IMR-90 (cell line): ENCODE measurements at regions not wholly inside any gene's neighbourhood (a gene's known extent, or its start where the extent isn't known, plus 50 kb on each side); places are given as distances from the start of the nearest gene placed in this dataset.
"Not testable (repeated sequence)": the region's sequence is repeated elsewhere in the genome, so short reads cannot be mapped to it uniquely, and the experiment has no call there.

ENCODE experiments used
- ATAC-seq: fragments of 200-7000 bp; cut with Tn5 transposase; 2 replicates; pipeline ENCODE4 v1.9.1; 2020; ENCODE audit warnings: low read depth, mild to moderate bottlenecking, moderate library complexity
- BruUV-seq: library from RNA; stranded (reverse); fragments of 400-500 nt; replicated peaks from 2 replicates; lab custom pipeline; 2021; lab: Mats Ljungman, UMichigan
- CTCF ChIA-PET: fragments of 300-600 bp; formaldehyde crosslinking; extraction: SDS; loops from one replicate; lab custom pipeline; 2021; ENCODE audit warnings: antibody characterized with exemption; lab: Yijun Ruan, JAX
- POLR2A ChIA-PET: fragments of 300-600 bp; sonication (Branson Sonifier 250); formaldehyde crosslinking; loops from one replicate; lab custom pipeline; 2022; ENCODE audit warnings: antibody characterized with exemption; ENCODE audit not compliant: unreplicated experiment; lab: Charles Lee
- DNase-seq: peaks from one replicate; pipeline ENCODE4 v3.0.0; 2013
- H2AFZ ChIP-seq: replicated peaks from 2 replicates; pipeline ENCODE3; 2013; ENCODE audit warnings: low read length, mild to moderate bottlenecking; ENCODE audit not compliant: poor library complexity
- H2AK5ac ChIP-seq: 2 replicates; pipeline ENCODE4 v1.6.1; 2013; ENCODE audit warnings: low read depth, low read length, inconsistent platforms
- H2AK9ac ChIP-seq: replicated peaks from 2 replicates; pipeline ENCODE3; 2013; ENCODE audit warnings: mild to moderate bottlenecking, low read depth, low read length, moderate library complexity; ENCODE audit not compliant: poor library complexity
- H2BK120ac ChIP-seq: 2 replicates; pipeline ENCODE4 v1.6.1; 2013; ENCODE audit warnings: low read depth, low read length, inconsistent platforms
- H2BK15ac ChIP-seq: 3 replicates; pipeline ENCODE4 v1.6.1; 2013; ENCODE audit warnings: low read depth, low read length, inconsistent platforms
- H2BK20ac ChIP-seq: 2 replicates; pipeline ENCODE4 v1.6.1; 2013; ENCODE audit warnings: low read depth, mild to moderate bottlenecking, inconsistent platforms, low read length, moderate library complexity
- H2BK5ac ChIP-seq: 2 replicates; pipeline ENCODE4 v1.6.1; 2013; ENCODE audit warnings: mild to moderate bottlenecking, low read depth, low read length, inconsistent platforms; ENCODE audit not compliant: poor library complexity, severe bottlenecking
- H3K14ac ChIP-seq: replicated peaks from 2 replicates; pipeline ENCODE4 v1.6.1; 2013; ENCODE audit warnings: low read depth, low read length, inconsistent platforms
- H3K18ac ChIP-seq: 2 replicates; pipeline ENCODE4 v1.6.1; 2013; ENCODE audit warnings: low read depth, low read length, control low read depth
- H3K23ac ChIP-seq: 2 replicates; pipeline ENCODE4 v1.6.1; 2013; ENCODE audit warnings: low read depth, low read length, inconsistent platforms
- H3K27ac ChIP-seq: 2 replicates; pipeline ENCODE4 v1.5.1; 2013; ENCODE audit warnings: mild to moderate bottlenecking, control low read depth, low read length; ENCODE audit not compliant: insufficient read depth
- H3K27me3 ChIP-seq: 2 replicates; pipeline ENCODE4 v1.6.1; 2013; ENCODE audit warnings: low read length; ENCODE audit not compliant: control insufficient read depth, insufficient read depth
- H3K36me3 ChIP-seq: 2 replicates; pipeline ENCODE4 v1.6.1; 2013; ENCODE audit warnings: low read length, mixed read lengths; ENCODE audit not compliant: control insufficient read depth, insufficient read depth
- H3K4ac ChIP-seq: 2 replicates; pipeline ENCODE4 v1.6.1; 2013; ENCODE audit warnings: low read depth, low read length, inconsistent platforms
- H3K4me1 ChIP-seq: 2 replicates; pipeline ENCODE4 v1.6.1; 2013; ENCODE audit warnings: low read length, mixed read lengths; ENCODE audit not compliant: control insufficient read depth, insufficient read depth
- H3K4me2 ChIP-seq: 2 replicates; pipeline ENCODE4 v1.6.1; 2013; ENCODE audit warnings: low read depth, mild to moderate bottlenecking, control low read depth, low read length, moderate library complexity
- H3K4me3 ChIP-seq: 2 replicates; pipeline ENCODE4 v1.5.1; 2013; ENCODE audit warnings: low read depth, mild to moderate bottlenecking, control low read depth, low read length, moderate library complexity; ENCODE audit not compliant: insufficient read depth
- H3K56ac ChIP-seq: 2 replicates; pipeline ENCODE4 v1.6.1; 2013; ENCODE audit warnings: low read length, inconsistent platforms; ENCODE audit not compliant: insufficient read depth; ENCODE audit errors: extremely low read depth
- H3K79me1 ChIP-seq, 2 experiments: 2 replicates each; pipeline ENCODE4 v1.6.1; 2013; ENCODE audit warnings: low read length in 2 of 2, inconsistent platforms in 1 of 2, low read depth in 1 of 2
- H3K9ac ChIP-seq: 2 replicates; pipeline ENCODE4 v1.6.1; 2013; ENCODE audit warnings: low read depth, low read length, control low read depth
- H3K9me1 ChIP-seq: 2 replicates; pipeline ENCODE4 v1.6.1; 2013; ENCODE audit warnings: low read length, inconsistent platforms; ENCODE audit not compliant: insufficient read depth
- H3K9me3 ChIP-seq: 2 replicates; pipeline ENCODE4 v1.6.1; 2013; ENCODE audit warnings: low read length; ENCODE audit not compliant: control insufficient read depth, insufficient read depth
- H4K20me1 ChIP-seq: 2 replicates; pipeline ENCODE4 v1.6.1; 2013; ENCODE audit warnings: low read length, inconsistent platforms; ENCODE audit not compliant: insufficient read depth
- H4K5ac ChIP-seq: 2 replicates; pipeline ENCODE4 v1.6.1; 2013; ENCODE audit warnings: mild to moderate bottlenecking, low read depth, low read length, control low read depth
- H4K8ac ChIP-seq, 2 experiments: 2 replicates each; pipeline ENCODE4 v1.6.1; 2013; ENCODE audit warnings: low read depth in 2 of 2, low read length in 2 of 2, control low read depth in 1 of 2, inconsistent platforms in 1 of 2
- H4K91ac ChIP-seq: 2 replicates; pipeline ENCODE4 v1.6.1; 2013; ENCODE audit warnings: low read depth, low read length, inconsistent platforms; ENCODE audit not compliant: insufficient read depth
- CHD1 ChIP-seq: IDR thresholded peaks from 2 replicates; pipeline ENCODE4 v1.6.1; 2012; ENCODE audit warnings: low read depth, low read length, improper control_type of control experiment
- MAFK ChIP-seq: IDR thresholded peaks from 2 replicates; pipeline ENCODE4 v1.6.1; 2012; ENCODE audit warnings: low read depth, low read length, improper control_type of control experiment
- NFE2L2 ChIP-seq: fragments of 150-350 bp; IDR thresholded peaks from 2 replicates; pipeline ENCODE4 v1.6.1; 2016; ENCODE audit warnings: low read depth, mild to moderate bottlenecking, low read length
- POLR2A ChIP-seq: IDR thresholded peaks from 2 replicates; pipeline ENCODE4 v1.6.1; 2012; ENCODE audit warnings: mild to moderate bottlenecking, low read depth, low read length
- RAD21 ChIP-seq: IDR thresholded peaks from 2 replicates; pipeline ENCODE4 v1.6.1; 2012; ENCODE audit warnings: low read length, improper control_type of control experiment
- WGBS, 2 experiments: methylation state at CpG; one replicate each; pipeline versions ENCODE4 v1.1.5 to v1.1.7; 2013; ENCODE audit warnings: missing lambda C conversion rate in 2 of 2; ENCODE audit not compliant: insufficient read length in 1 of 2; ENCODE audit errors: extremely low coverage in 2 of 2; 5-methylcytosine and 5-hydroxymethylcytosine counted together
- dilution Hi-C: fragments of 300-500 bp; cut with HindIII; formaldehyde crosslinking; loops from one replicate; pipeline ENCODE4 v1.14.3; 2018; ENCODE audit warnings: low sequenced_read_pairs; ENCODE audit not compliant: unreplicated experiment
- in situ Hi-C: fragments of 300-500 bp; cut with MboI; formaldehyde crosslinking; loops from 3 replicates; pipeline ENCODE4 v1.14.3; 2019; ENCODE audit warnings: low sequenced_read_pairs, inconsistent platforms, mixed read lengths
- intact Hi-C: fragments of 100-400 bp; cut with micrococcal nuclease; formaldehyde crosslinking; loops from 2 replicates; pipeline ENCODE4 v1.10.0; 2022

GRCh38 chr7:104064969-104065387 is 75.5 kb upstream of the RELN start:
- ChIA-PET CTCF (no interaction called here), POLR2A (no interaction called here)
- no peak overlapping the region for H3K14ac ChIP-seq
- H3K9ac ChIP-seq, result no peak overlapping the region
- H3K36me3 ChIP-seq, result no peaks in the 10 kb centered on the region
- ATAC-seq (no peak), DNase-seq (no peak)
- no peak overlapping the region for H2BK5ac ChIP-seq
- H3K79me1 ChIP-seq, result no peaks in the 10 kb centered on the region
- dilution Hi-C loops (no loop called here), intact Hi-C loops (no loop called here), in situ Hi-C loops (no loop called here)
- H3K9me3 ChIP-seq, result no peaks in the 10 kb centered on the region; the same call in 1 of the 2 replicates
- no peak overlapping the region for H3K4me2 ChIP-seq
- H3K4ac ChIP-seq, result no peak overlapping the region
- no CpG with 5 or more reads among the region's 1 CpG for WGBS, 2 experiments
- H3K56ac ChIP-seq, result no peak overlapping the region
- H4K91ac ChIP-seq, result no peak overlapping the region
- no peaks in the 10 kb centered on the region for H3K9me1 ChIP-seq
- no peak overlapping the region for H4K5ac ChIP-seq
- no peak overlapping the region for H2AFZ ChIP-seq
- H2BK20ac ChIP-seq, result no peak overlapping the region
- H3K4me1 ChIP-seq, result no peaks in the 10 kb centered on the region
- H4K20me1 ChIP-seq, result no peaks in the 10 kb centered on the region
- TF ChIP-seq NFE2L2, result no peak
- TF ChIP-seq POLR2A, result no peak
- no peak for TF ChIP-seq RAD21
- TF ChIP-seq CHD1, result no peak
- no peak for TF ChIP-seq MAFK
- no peak overlapping the region for H3K23ac ChIP-seq
- no peak overlapping the region for H3K27ac ChIP-seq
- H2BK15ac ChIP-seq, result no peak overlapping the region
- no peaks in the 10 kb centered on the region for H3K27me3 ChIP-seq
- H4K8ac ChIP-seq, result no peak overlapping the region
- H2BK120ac ChIP-seq, result no peak overlapping the region
- H2AK9ac ChIP-seq, result no peak overlapping the region
- no peak overlapping the region for H2AK5ac ChIP-seq
- H3K4me3 ChIP-seq, result no peak overlapping the region
- no TSS peak for BruUV-seq
- no peak overlapping the region for H3K18ac ChIP-seq

- H3K79me1 ChIP-seq, H4K20me1 ChIP-seq, H2AK9ac ChIP-seq, H2BK5ac ChIP-seq, H3K9me1 ChIP-seq, H4K5ac ChIP-seq, H4K8ac ChIP-seq, H2BK20ac ChIP-seq, in situ Hi-C loops, H3K4ac ChIP-seq, H4K91ac ChIP-seq, H3K56ac ChIP-seq, BruUV-seq, ATAC-seq, H3K18ac ChIP-seq, H2BK120ac ChIP-seq, H3K4me1 ChIP-seq, H3K36me3 ChIP-seq, H3K14ac ChIP-seq, H2BK15ac ChIP-seq, H3K27me3 ChIP-seq, POLR2A ChIA-PET, H3K9ac ChIP-seq, H2AFZ ChIP-seq, CTCF ChIA-PET, H3K4me2 ChIP-seq, H2AK5ac ChIP-seq, DNase-seq, H3K4me3 ChIP-seq, intact Hi-C loops, dilution Hi-C loops, H3K27ac ChIP-seq, H3K23ac ChIP-seq, H3K9me3 ChIP-seq: not testable (repeated sequence)
- no CpG with 5 or more reads among the region's 2 CpGs for WGBS, 2 experiments
Measured at GRCh38 chr7:104063797-104064196, 74.3 kb upstream of the RELN start.
